OCI-LY3 (cell line): ENCODE measurements at regions not wholly inside any gene's neighbourhood (a gene's known extent, or its start where the extent isn't known, plus 50 kb on each side); places are given as distances from the start of the nearest gene placed in this dataset.

Source experiments
- EZH2phosphoT487 ChIP-seq: fragments of 200-600 bp; shearing (Covaris generic); IDR thresholded peaks from 2 replicates; pipeline ENCODE4 v1.6.1; 2018; ENCODE audit warnings: antibody characterized with exemption, mixed run types, low read depth
- TF ChIP-seq, protein P1 (sequence below): fragments of 200-600, 300-600 bp; sonication (generic); IDR thresholded peaks from 2 replicates; pipeline ENCODE4 v1.5.1; 2014; ENCODE audit warnings: antibody characterized with exemption, low read length, low read depth

- TF ChIP-seq, protein P1, sequence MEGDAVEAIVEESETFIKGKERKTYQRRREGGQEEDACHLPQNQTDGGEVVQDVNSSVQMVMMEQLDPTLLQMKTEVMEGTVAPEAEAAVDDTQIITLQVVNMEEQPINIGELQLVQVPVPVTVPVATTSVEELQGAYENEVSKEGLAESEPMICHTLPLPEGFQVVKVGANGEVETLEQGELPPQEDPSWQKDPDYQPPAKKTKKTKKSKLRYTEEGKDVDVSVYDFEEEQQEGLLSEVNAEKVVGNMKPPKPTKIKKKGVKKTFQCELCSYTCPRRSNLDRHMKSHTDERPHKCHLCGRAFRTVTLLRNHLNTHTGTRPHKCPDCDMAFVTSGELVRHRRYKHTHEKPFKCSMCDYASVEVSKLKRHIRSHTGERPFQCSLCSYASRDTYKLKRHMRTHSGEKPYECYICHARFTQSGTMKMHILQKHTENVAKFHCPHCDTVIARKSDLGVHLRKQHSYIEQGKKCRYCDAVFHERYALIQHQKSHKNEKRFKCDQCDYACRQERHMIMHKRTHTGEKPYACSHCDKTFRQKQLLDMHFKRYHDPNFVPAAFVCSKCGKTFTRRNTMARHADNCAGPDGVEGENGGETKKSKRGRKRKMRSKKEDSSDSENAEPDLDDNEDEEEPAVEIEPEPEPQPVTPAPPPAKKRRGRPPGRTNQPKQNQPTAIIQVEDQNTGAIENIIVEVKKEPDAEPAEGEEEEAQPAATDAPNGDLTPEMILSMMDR, result no peak
- TF ChIP-seq EZH2phosphoT487, result no peak
These were observed 98.4 kb upstream of the OSR1 start for GRCh38 chr2:19456705-19457309.
